ENCODE measurements at regions not wholly inside any gene's neighbourhood (a gene's known extent, or its start where the extent isn't known, plus 50 kb on each side); places are given as distances from the start of the nearest gene placed in this dataset.

DNA sequence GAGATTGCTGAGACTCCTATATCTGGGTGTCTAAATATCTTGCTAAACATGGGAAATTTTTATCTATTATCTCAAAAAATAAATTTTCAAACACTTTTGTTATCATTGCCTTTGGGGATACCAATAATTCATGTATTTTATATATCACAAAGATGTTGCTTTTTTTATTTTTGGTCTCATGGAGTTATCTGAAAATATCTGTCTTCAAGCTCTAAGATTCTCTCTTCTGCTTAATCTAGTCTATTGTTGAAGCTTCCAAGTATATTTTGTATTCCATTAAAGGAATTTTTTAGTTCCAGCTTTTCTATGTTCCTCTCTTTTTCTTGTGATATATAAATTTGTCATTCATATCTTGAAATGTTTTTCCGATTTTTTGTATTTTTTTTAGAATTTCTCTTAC is 812.0 kb downstream of the DACH1 start:
- TF ChIP-seq POLR2AphosphoS5 (IDR thresholded peaks at IDR 0.05; ENCODE audit: low read depth, low read length) (no peak), POLR2A (IDR thresholded peaks at IDR 0.05; ENCODE audit: low read depth, low read length) (no peak), PAX5 (IDR thresholded peaks at IDR 0.05; ENCODE audit: insufficient read depth, low read length, severe bottlenecking) (no peak), TAF1 (IDR thresholded peaks at IDR 0.05; ENCODE audit: low read depth, low read length) (no peak)

All from GM12891 (cell line).